ENCODE measurements at regions not wholly inside any gene's neighbourhood (a gene's known extent, or its start where the extent isn't known, plus 50 kb on each side); places are given as distances from the start of the nearest gene placed in this dataset.

DNA sequence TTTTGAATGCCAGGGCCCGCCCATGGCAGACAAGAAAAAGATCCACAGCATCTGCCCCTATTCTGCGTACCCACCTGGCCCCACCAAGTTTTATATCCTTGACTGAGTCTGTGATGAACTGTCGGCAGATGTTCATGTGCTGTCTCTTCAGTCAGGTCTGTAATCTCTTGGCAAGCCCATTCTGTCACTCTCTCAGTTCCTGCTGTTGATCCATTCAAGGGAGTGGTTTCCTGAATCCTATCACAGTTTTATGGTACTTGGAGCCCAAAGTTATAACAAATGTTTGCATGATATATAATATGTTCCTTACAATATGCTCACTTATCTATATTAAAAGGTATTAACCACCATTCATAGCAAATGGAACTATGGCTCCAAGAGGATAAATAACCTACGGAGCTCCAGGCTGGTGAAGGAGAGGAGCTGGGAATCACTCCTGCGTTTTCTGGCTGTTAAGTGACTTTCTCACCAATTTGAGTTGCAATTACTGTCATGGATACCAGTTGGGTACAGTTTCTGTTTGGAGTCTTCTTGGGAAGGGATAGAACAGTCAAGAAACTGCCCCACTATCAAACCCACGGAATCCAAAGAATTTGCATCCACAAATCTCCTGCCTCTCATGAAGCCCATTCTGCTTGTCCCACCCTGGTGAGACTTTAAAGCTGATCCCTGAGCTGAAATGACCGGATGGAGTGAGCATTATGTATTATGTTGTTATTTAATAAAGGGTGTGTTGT is 103.4 kb upstream of the SPRY4 start:
- TF ChIP-seq, protein P1, sequence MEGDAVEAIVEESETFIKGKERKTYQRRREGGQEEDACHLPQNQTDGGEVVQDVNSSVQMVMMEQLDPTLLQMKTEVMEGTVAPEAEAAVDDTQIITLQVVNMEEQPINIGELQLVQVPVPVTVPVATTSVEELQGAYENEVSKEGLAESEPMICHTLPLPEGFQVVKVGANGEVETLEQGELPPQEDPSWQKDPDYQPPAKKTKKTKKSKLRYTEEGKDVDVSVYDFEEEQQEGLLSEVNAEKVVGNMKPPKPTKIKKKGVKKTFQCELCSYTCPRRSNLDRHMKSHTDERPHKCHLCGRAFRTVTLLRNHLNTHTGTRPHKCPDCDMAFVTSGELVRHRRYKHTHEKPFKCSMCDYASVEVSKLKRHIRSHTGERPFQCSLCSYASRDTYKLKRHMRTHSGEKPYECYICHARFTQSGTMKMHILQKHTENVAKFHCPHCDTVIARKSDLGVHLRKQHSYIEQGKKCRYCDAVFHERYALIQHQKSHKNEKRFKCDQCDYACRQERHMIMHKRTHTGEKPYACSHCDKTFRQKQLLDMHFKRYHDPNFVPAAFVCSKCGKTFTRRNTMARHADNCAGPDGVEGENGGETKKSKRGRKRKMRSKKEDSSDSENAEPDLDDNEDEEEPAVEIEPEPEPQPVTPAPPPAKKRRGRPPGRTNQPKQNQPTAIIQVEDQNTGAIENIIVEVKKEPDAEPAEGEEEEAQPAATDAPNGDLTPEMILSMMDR (IDR thresholded peaks at IDR 0.05; ENCODE audit: extremely low read depth, insufficient read depth, missing control alignments) = no peak
- in situ Hi-C loops (cut with MboI; ENCODE audit: low pct_unique_long_range_greater_than_20kb, low sequenced_read_pairs, unreplicated experiment) = no loop called here
- DNase-seq (ENCODE audit: low spot score) = no peak

DNA sequence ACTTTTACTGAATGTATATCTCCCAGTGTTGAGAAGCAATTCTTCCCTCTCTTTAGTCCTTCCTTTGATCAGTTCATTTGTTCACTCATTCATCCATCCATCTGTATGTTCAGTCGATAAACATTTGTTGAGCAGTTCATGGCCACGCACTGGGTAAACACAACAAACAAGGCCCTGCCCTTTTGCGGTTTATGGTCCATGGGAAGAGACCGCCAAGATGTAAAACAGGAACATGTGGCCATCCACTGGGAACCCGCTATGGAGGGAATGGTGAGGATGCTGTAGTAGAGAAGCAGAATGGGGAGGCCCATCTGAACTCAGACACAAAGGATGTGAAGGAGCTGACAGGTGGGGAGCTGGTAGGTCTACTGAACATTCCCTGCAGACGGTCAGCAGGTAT is 102.7 kb upstream of the SPRY4 start:
- no peak for DNase-seq (ENCODE audit: low spot score)
- in situ Hi-C loops (cut with MboI; ENCODE audit: low pct_unique_long_range_greater_than_20kb, low sequenced_read_pairs, unreplicated experiment) = no loop called here
- TF ChIP-seq, protein P1 (IDR thresholded peaks at IDR 0.05; ENCODE audit: extremely low read depth, insufficient read depth, missing control alignments) = no peak

DNA sequence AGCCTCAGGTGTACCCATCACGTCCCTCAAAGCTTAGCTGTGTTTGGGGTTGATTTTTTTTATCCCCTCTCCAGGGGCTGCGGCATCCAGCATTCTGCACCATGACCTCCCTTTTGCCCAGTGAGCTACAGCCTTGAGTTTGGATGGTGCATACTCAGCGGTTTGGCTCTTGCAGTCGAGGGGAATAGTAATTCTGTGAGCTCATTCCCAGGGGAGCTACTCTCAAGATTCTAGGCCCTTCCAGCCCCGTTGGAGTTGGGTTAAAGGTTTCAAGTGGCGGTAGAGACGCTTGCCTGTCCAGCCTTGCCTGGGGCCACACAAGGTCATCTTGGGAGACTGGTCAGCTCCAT is 102.2 kb upstream of the SPRY4 start:
- no peak for DNase-seq (ENCODE audit: low spot score)
- TF ChIP-seq, protein P1 (IDR thresholded peaks at IDR 0.05; ENCODE audit: extremely low read depth, insufficient read depth, missing control alignments) = no peak
- in situ Hi-C loops (cut with MboI; ENCODE audit: low pct_unique_long_range_greater_than_20kb, low sequenced_read_pairs, unreplicated experiment) = no loop called here

DNA sequence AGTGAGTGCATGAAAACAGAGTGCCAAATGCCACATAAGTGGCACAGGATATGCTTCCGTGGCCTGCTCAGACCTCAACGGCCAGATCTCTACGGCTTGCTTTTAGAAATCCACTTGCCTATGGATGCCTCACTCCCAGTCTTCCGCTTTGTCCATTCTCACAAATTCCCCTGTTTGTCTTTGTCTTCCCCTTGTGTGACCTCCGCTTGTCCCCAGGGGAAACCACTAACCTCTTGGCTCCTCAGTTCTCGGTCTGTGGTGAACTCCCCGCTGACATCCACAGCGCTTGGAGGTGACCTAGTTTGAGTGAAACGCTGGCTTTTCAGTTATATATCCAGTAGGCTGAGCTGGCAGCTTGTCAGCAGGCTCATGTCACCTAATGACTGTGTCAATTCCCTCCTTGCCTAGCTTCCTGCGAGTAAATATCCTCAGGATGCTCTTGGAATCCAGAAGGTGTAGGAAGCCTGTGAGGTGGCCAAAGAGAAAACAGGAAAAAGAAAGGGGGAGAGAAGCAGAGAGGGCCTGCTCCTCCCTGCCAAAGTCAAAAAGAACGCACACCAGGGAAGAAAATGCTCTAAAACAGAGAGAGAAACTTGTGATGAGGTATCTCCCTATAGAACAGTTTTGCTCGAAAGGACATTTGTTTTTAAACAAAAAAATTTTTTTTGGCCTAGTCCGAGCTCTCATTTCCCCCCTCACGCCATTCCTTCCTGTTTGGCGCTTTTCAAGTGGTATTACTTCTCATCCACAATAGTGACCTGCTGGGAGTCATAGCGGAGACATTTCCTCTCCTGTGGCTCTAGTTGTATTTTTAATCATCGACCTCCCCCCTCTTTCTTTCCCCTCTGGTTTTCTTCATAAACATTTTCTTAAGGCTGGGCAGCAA is 101.6 kb upstream of the SPRY4 start:
- in situ Hi-C loops (cut with MboI; ENCODE audit: low pct_unique_long_range_greater_than_20kb, low sequenced_read_pairs, unreplicated experiment) = no loop called here
- TF ChIP-seq, protein P1 (IDR thresholded peaks at IDR 0.05; ENCODE audit: extremely low read depth, insufficient read depth, missing control alignments) = no peak
- DNase-seq (ENCODE audit: low spot score) = no peak

DNA sequence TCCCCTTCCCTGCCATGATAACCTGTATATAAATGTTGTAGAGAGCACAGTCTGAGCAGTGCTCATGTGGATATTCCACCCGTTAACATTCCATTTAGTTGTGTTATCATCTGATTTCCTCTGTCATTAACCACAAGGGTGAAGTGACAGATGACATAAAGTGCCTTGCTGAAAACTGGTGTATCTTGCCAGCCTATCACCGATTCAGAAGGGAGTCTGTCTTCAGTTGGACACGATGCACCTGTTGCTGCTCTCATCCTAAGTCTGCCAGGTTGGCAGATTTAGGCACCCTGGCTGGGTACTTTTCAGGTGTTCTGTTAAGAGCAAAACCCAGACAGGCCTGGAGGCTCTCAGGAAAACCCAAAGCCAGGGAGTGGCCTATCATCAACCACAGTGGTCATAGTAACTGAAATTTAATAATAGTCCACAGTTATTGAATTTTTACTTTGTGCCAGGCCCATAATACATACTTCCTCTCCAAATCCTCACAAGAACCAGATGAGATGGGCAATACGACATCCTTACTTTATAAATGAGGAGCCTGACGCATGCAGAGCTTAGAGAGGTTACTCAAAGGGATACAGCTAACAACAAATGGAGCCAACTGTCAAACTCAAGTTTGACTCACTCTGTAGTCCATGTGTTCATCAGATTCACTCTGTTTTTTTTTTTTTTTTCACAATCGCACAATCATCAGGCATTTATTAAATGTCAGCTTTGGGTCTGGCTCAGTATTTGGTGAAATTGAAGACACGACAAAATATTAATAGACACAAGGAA is 100.7 kb upstream of the SPRY4 start:
- no peak for DNase-seq (ENCODE audit: low spot score)
- TF ChIP-seq, protein P1 (IDR thresholded peaks at IDR 0.05; ENCODE audit: extremely low read depth, insufficient read depth, missing control alignments) = no peak

DNA sequence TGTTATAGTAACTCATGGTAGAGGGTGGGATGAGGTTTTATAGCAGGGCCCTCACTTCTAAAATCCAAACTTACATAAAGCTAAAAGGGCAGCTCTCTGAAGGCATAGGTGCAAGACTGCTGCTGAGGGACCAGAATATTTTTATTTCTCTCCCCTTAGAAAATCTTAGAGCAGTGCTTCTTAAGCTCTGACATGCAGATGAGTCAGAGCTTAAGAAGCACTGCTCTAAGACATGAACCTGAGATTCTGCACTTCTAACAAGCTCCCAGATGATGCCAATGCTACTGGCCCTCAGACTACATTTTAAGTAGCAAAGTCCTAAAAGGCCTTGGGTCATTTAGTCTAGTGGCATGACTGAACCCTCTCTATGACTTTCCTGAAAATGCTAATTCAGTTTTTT is 97.6 kb upstream of the SPRY4 start:
- TF ChIP-seq, protein P1 (IDR thresholded peaks at IDR 0.05; ENCODE audit: extremely low read depth, insufficient read depth, missing control alignments) = no peak
- DNase-seq (ENCODE audit: low spot score) = no peak
- in situ Hi-C loops (cut with MboI; ENCODE audit: low pct_unique_long_range_greater_than_20kb, low sequenced_read_pairs, unreplicated experiment) = no loop called here

More for the DNA sequence above, 100.7 kb upstream of the SPRY4 start:
- in situ Hi-C loops (cut with MboI; ENCODE audit: low pct_unique_long_range_greater_than_20kb, low sequenced_read_pairs, unreplicated experiment) = no loop called here

Measured in GM13977 (cell line).